Peyer's patch (tissue), 4 donors: ENCODE measurements at regions not wholly inside any gene's neighbourhood (a gene's known extent, or its start where the extent isn't known, plus 50 kb on each side); places are given as distances from the start of the nearest gene placed in this dataset.

Source experiments
- DNase-seq, 3 donors: peaks; one replicate each; pipeline ENCODE4 v3.0.0-alpha.2; 2017 to 2019
- H3K27ac ChIP-seq, 4 donors: fragments of 200-600 bp; sonication (generic); one replicate each; pipeline ENCODE4 v1.5.1; 2016 to 2019
- H3K27me3 ChIP-seq, 2 donors: fragments of 200-600 bp; sonication (generic); one replicate each; pipeline ENCODE4 v1.5.1; 2019
- H3K36me3 ChIP-seq, 3 donors: fragments of 200-600 bp; sonication (generic); one replicate each; pipeline ENCODE4 v1.5.1; 2016 to 2019
- H3K4me1 ChIP-seq, 4 donors: fragments of 200-600 bp; sonication (generic); one replicate each; pipeline ENCODE4 v1.5.1; 2016 to 2019
- H3K4me3 ChIP-seq, 4 donors: fragments of 200-600 bp; sonication (generic); 1 replicate in 3 of 4; 2 replicates in 1 of 4; pipeline ENCODE4 v1.5.1; 2016 to 2019; ENCODE audit warnings: mild to moderate bottlenecking in 1 of 4
- H3K9me3 ChIP-seq, 4 donors: fragments of 200-600 bp; sonication (generic); one replicate each; pipeline ENCODE4 v1.5.1; 2016 to 2019; ENCODE audit warnings: mild to moderate bottlenecking in 1 of 4
- POLR2A ChIP-seq, 2 donors: fragments of 450-650 bp; IDR thresholded peaks; one replicate each; pipeline ENCODE4 v1.5.1; 2017; ENCODE audit warnings: antibody characterized with exemption in 2 of 2, mild to moderate bottlenecking in 2 of 2, moderate library complexity in 2 of 2
- TF ChIP-seq, protein P1 (sequence below), 6 experiments: fragments of 450-650 bp in 4 of 6; fragments of 200-600 bp in 2 of 6; sonication (generic) in 1 of 6; IDR thresholded peaks; one replicate each; pipeline ENCODE4 v1.5.1; 2017 to 2019; ENCODE audit warnings: antibody characterized with exemption in 6 of 6, mild to moderate bottlenecking in 3 of 6, moderate library complexity in 1 of 6

DNA sequence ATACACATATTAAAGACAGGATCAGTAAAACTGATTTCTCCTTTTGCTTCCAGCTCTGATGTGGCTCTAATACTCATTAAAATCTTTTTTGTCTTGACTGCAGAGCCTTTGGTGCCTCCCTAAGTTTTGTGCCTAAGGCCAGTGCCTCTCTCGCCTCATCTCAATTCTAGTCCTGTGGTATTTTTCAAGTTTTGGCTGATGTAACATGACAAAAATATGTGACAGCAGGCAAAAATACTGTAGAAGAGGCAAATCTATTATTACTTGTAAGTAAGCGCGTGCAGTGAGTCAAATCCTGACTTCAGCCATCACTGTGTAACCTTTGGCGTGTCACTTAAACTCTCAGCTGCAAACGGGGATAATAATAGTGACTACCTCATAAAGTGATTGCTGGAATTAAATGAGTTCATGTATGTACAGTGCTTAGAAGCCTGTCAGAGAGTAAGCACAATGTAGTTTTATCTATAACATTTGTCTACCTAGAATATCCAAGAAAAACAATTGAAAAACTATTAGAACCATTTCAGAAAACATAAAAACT lies 74.0 kb downstream of the MAB21L3 start:
- no peaks in the 10 kb centered on the region for H3K27me3 ChIP-seq
- TF ChIP-seq, protein P1, sequence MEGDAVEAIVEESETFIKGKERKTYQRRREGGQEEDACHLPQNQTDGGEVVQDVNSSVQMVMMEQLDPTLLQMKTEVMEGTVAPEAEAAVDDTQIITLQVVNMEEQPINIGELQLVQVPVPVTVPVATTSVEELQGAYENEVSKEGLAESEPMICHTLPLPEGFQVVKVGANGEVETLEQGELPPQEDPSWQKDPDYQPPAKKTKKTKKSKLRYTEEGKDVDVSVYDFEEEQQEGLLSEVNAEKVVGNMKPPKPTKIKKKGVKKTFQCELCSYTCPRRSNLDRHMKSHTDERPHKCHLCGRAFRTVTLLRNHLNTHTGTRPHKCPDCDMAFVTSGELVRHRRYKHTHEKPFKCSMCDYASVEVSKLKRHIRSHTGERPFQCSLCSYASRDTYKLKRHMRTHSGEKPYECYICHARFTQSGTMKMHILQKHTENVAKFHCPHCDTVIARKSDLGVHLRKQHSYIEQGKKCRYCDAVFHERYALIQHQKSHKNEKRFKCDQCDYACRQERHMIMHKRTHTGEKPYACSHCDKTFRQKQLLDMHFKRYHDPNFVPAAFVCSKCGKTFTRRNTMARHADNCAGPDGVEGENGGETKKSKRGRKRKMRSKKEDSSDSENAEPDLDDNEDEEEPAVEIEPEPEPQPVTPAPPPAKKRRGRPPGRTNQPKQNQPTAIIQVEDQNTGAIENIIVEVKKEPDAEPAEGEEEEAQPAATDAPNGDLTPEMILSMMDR (IDR thresholded peaks at IDR 0.05), result no peak
- TF ChIP-seq POLR2A (IDR thresholded peaks at IDR 0.05), result no peak
- H3K27ac ChIP-seq, result no peak overlapping the region
- no peak overlapping the region for H3K4me3 ChIP-seq
- H3K4me1 ChIP-seq, result peaks cover 0 to 3% (median 0%) of the 10 kb centered on the region in 4 donors
- H3K9me3 ChIP-seq, result no peaks in the 10 kb centered on the region
- no peaks in the 10 kb centered on the region for H3K36me3 ChIP-seq
- DNase-seq, result no peak

DNA sequence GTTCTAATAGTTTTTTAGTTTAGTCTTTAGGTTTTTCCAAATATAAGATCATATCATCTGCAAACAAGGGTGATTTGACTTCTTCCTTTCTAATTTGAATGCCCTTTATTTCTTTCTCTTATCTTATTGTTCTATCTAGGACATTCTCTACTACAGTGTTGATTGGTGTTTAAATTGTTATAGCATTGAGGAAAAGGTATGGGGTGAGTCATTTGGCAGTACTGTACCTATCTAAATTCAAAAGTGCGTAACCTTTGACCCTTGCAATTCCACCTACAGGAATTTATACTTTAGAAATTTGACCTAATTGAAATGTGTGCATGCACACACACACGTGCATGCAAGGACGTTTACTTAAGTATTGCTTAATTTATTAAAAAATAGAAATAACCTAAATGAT lies 78.3 kb downstream of the MAB21L3 start:
- no peak for TF ChIP-seq POLR2A (IDR thresholded peaks at IDR 0.05)
- TF ChIP-seq, protein P1 (IDR thresholded peaks at IDR 0.05), result no peak
- Histone ChIP-seq H3K27me3 (no peaks in the 10 kb centered on the region), H3K9me3 (no peaks in the 10 kb centered on the region), H3K4me1 (no peaks in the 10 kb centered on the region), H3K4me3 (no peak overlapping the region), H3K36me3 (no peaks in the 10 kb centered on the region), H3K27ac (no peak overlapping the region)
- no peak for DNase-seq

DNA sequence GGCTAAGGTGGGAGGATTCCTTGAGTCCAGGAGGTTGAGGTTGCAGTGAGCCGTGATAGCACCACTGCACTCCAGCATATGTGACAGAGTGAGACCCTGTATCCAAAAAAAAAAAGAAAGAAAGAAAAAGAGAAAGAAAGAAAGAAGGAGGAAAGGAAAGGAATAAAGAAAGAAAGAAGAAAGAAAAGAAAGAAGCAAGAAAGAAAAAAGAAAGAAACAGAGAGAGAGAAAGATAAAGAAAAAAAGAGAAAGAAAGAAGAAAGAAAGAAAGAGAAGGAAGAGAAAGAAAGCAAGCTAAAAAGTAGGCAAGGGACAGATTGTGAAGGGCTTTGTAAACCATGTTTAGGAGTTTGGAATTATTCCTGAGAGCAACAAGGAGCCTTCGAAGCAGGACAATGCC lies 80.1 kb downstream of the MAB21L3 start:
- Histone ChIP-seq H3K9me3 (no peaks in the 10 kb centered on the region), H3K4me1 (no peaks in the 10 kb centered on the region), H3K4me3 (no peak overlapping the region), H3K27me3 (no peaks in the 10 kb centered on the region), H3K36me3 (no peaks in the 10 kb centered on the region), H3K27ac (no peak overlapping the region)
- TF ChIP-seq, protein P1 (IDR thresholded peaks at IDR 0.05), result no peak
- TF ChIP-seq POLR2A (IDR thresholded peaks at IDR 0.05), result no peak
- DNase-seq, result no peak

DNA sequence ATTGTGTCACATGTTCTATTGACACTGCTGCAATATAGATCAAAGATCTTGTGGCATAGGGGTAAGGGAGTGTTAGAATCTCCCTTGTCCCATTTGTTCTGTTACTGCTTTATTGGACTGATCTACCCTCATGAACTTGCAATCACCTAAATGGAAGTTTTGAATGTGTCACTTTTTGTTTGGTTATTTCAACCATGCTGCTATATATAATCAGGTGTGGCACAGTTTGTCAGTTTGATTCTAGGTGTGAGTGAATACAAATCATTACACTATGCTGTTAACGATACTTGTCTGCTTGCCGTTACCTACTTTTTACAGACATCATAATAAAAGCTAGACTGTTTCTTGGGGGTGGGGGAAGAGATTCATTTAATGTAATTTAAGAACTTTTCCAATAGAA lies 82.6 kb downstream of the MAB21L3 start:
- Histone ChIP-seq H3K4me3 (no peak overlapping the region), H3K27me3 (no peaks in the 10 kb centered on the region), H3K36me3 (no peaks in the 10 kb centered on the region), H3K27ac (no peak overlapping the region), H3K9me3 (no peaks in the 10 kb centered on the region), H3K4me1 (no peaks in the 10 kb centered on the region)
- TF ChIP-seq, protein P1 (IDR thresholded peaks at IDR 0.05), result no peak
- no peak for TF ChIP-seq POLR2A (IDR thresholded peaks at IDR 0.05)
- DNase-seq, result no peak

DNA sequence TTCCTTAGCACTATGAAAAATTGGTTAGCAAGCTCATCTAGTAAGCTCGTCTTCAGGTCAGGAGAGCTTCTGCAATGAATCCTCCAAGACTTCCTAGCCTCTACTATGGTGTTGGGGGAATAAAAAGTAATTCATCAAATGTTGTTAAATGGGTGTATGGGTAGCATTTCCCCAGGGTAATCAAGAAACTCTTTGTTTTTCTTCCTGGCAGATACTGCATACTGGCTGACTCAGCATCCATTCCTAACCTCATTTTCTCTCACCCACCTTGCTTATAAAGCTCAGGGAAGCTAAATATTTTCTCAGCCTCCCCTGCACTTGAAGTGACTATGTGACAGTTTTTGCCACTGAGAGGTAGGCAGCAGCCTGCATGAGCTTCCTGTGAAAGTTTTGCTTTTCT lies 83.4 kb downstream of the MAB21L3 start:
- no peaks in the 10 kb centered on the region for H3K4me1 ChIP-seq
- DNase-seq, result no peak
- H3K27me3 ChIP-seq, result no peaks in the 10 kb centered on the region
- H3K27ac ChIP-seq, result no peak overlapping the region
- no peaks in the 10 kb centered on the region for H3K36me3 ChIP-seq
- H3K9me3 ChIP-seq, result no peaks in the 10 kb centered on the region
- TF ChIP-seq POLR2A (IDR thresholded peaks at IDR 0.05), result no peak
- TF ChIP-seq, protein P1 (IDR thresholded peaks at IDR 0.05), result no peak
- H3K4me3 ChIP-seq, result no peak overlapping the region
